GM20000 (cell line): ENCODE measurements at regions not wholly inside any gene's neighbourhood (a gene's known extent, or its start where the extent isn't known, plus 50 kb on each side); places are given as distances from the start of the nearest gene placed in this dataset.

Source experiments
- DNase-seq: peaks from one replicate; pipeline ENCODE4 v3.0.0; 2012; ENCODE audit warnings: low spot score
- CTCF ChIP-seq: IDR thresholded peaks from 2 replicates; pipeline ENCODE4 v1.5.1; 2012; ENCODE audit warnings: mild to moderate bottlenecking, control low read depth; ENCODE audit errors: extremely low read depth, missing control alignments

DNA sequence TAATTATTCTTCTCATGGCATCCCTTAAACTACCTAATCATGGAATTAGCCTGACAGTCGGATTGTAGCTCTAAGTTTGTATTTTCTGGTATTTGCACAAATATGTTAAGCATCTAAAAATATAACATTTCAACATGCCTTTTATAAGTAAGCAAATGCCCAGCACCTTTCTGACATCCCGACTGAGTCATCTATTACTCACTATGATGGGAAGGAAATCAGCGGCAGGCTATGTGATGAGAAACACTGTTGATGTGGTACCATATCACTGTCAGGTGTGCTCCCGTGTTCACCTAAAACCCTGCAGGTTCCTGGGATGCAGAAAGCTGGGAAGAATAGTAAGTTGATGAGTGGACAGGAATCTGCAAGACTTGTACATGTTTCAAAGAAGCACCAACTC, 367.8 kb upstream of the IL12A start:
- no peak for DNase-seq
- no peak for TF ChIP-seq CTCF

GRCh38 chr3:159624616-159625015, 364.0 kb upstream of the IL12A start:
- TF ChIP-seq CTCF = no peak
- no peak for DNase-seq

DNA sequence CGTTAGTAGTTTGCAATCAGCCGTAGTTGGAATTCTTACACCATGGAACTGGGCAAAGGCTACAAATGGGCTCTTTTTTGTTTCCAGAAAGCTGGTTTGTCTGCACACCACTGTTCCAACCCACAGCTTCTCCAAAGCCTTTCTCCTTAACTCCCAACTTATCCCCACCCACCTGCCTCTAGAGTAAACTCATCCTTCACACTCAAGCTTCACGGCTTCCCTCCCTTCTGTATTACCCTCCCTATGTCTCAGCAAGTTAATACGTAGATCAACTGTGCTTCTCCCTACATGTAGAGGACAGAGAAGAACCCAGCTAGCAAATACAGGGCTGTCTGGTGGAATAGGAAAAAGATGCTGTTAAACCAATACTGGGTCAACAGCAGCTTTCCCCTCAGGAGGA, 363.0 kb upstream of the IL12A start:
- no peak for DNase-seq
- TF ChIP-seq CTCF = no peak

DNA sequence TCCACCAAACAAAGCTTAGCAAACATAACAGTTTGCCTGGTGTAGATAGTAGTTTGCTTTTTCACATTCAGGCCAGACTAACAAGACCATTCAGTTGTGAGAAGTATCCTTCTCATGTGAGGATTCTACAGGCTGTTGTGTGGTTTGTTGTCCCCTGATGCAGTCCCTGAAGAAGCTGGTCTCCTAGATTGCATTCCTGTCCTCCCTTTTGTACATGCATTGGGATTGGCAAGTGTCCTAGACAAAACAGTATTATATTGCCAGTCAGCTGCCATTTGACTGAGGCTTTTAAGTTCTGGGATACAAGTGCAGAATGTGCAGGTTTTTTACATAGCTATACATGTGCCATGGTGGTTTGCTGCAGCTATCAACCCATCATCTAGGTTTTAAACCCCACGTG, 362.0 kb upstream of the IL12A start:
- TF ChIP-seq CTCF = no peak

GRCh38 chr3:159627229-159627628, 361.4 kb upstream of the IL12A start:
- TF ChIP-seq CTCF = no peak
- DNase-seq = no peak

More for the DNA sequence above, 362.0 kb upstream of the IL12A start:
- DNase-seq = no peak

DNA sequence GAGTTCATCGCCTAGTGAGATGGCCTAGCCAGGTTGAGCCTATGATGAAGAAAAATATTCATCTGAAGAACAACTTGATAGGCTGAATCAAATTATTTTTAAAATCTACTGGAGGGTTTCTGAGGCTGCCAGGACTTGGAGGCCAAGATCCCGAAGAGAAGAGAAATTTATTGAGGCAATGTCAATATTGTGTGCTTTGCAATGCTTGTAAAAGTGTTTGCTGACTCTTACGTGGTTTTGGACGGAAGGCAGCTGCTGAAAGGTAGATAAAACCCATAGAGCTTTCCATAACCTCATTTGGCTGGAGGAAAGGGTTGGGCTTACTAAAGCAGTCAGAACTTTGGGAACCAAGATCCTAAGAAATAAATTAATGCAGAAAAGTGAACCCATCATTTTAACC, 361.0 kb upstream of the IL12A start:
- no peak for DNase-seq
- no peak for TF ChIP-seq CTCF

- no peak for TF ChIP-seq CTCF
- DNase-seq = no peak
Measured at GRCh38 chr3:159629329-159630084, 359.1 kb upstream of the IL12A start.
